DND-41 (cell line): ENCODE measurements at regions not wholly inside any gene's neighbourhood (a gene's known extent, or its start where the extent isn't known, plus 50 kb on each side); places are given as distances from the start of the nearest gene placed in this dataset.

Experiments
- ATAC-seq: fragments of 200-7000 bp; cut with Tn5 transposase; 3 replicates; pipeline ENCODE4 v1.9.1; 2021; ENCODE audit warnings: low read depth; ENCODE audit not compliant: insufficient read depth
- DNase-seq: peaks from one replicate; pipeline ENCODE4 v3.0.0-alpha.2; 2020
- H2AFZ ChIP-seq: 2 replicates; pipeline ENCODE4 v1.6.0; 2012; ENCODE audit warnings: low read depth, low read length
- H3K27ac ChIP-seq: 2 replicates; pipeline ENCODE4 v1.5.1; 2012; ENCODE audit warnings: low read length, inconsistent platforms
- H3K27me3 ChIP-seq: fragments of 200-600 bp; sonication (generic); 2 replicates; pipeline ENCODE4 v1.6.0; 2012; ENCODE audit warnings: low read length, mild to moderate bottlenecking, inconsistent platforms; ENCODE audit not compliant: insufficient read depth, poor library complexity
- H3K36me3 ChIP-seq: 2 replicates; pipeline ENCODE4 v1.5.1; 2012; ENCODE audit warnings: low read length, inconsistent platforms; ENCODE audit not compliant: insufficient read depth
- H3K4me1 ChIP-seq: 2 replicates; pipeline ENCODE4 v1.5.1; 2012; ENCODE audit warnings: mild to moderate bottlenecking, low read length; ENCODE audit not compliant: insufficient read depth
- H3K4me2 ChIP-seq: 2 replicates; pipeline ENCODE4 v1.6.0; 2012; ENCODE audit warnings: mild to moderate bottlenecking, moderate library complexity, low read length, inconsistent platforms; ENCODE audit not compliant: insufficient read depth
- H3K4me3 ChIP-seq, 2 experiments: fragments of 200-600 bp in 1 of 2; shearing (Covaris generic) in 1 of 2; 2 replicates each; pipeline ENCODE4 v1.5.1; 2012 to 2016; ENCODE audit warnings: inconsistent platforms in 2 of 2, low read length in 2 of 2, mild to moderate bottlenecking in 2 of 2, low read depth in 1 of 2, moderate library complexity in 1 of 2
- H3K79me2 ChIP-seq: 2 replicates; pipeline ENCODE4 v1.6.0; 2012; ENCODE audit warnings: low read length, inconsistent platforms; ENCODE audit not compliant: insufficient read depth
- H3K9ac ChIP-seq: 2 replicates; pipeline ENCODE4 v1.6.0; 2012; ENCODE audit warnings: low read depth, mild to moderate bottlenecking, inconsistent platforms, low read length, moderate library complexity
- H3K9me3 ChIP-seq: 2 replicates; pipeline ENCODE4 v1.5.1; 2012; ENCODE audit warnings: low read length, moderate library complexity, mild to moderate bottlenecking, inconsistent platforms; ENCODE audit not compliant: insufficient read depth, severe bottlenecking
- H4K20me1 ChIP-seq: 2 replicates; pipeline ENCODE4 v1.6.0; 2012; ENCODE audit warnings: low read length; ENCODE audit not compliant: insufficient read depth
- CTCF ChIP-seq: IDR thresholded peaks from 2 replicates; pipeline ENCODE4 v1.5.1; 2012; ENCODE audit warnings: borderline replicate concordance, low read length, moderate library complexity, mild to moderate bottlenecking; ENCODE audit not compliant: poor library complexity, severe bottlenecking; ENCODE audit errors: extremely low read depth
- EZH2 ChIP-seq: IDR thresholded peaks from 3 replicates; pipeline ENCODE4 v1.6.1; 2012; ENCODE audit warnings: borderline replicate concordance, low read depth, mild to moderate bottlenecking, moderate library complexity, low read length, inconsistent platforms; ENCODE audit not compliant: severe bottlenecking

- Histone ChIP-seq H3K4me1 (no peaks in the 10 kb centered on the region), H4K20me1 (no peaks in the 10 kb centered on the region), H3K79me2 (no peaks in the 10 kb centered on the region), H3K4me2 (no peak overlapping the region), H3K9ac (no peak overlapping the region), H3K4me3 (no peak overlapping the region), H2AFZ (no peak overlapping the region), H3K36me3 (no peaks in the 10 kb centered on the region), H3K27ac (no peak overlapping the region), H3K27me3 (no peaks in the 10 kb centered on the region), H3K9me3 (peaks cover under 1% of the 10 kb centered on the region)
- no peak for ATAC-seq
- no peak for DNase-seq
- no peak for TF ChIP-seq EZH2
- no peak for TF ChIP-seq CTCF
Observed at GRCh38 chr1:55334797-55335196, 119.6 kb upstream of the USP24 start.

GRCh38 chr1:55334160-55334559 lies 119.0 kb upstream of the USP24 start:
- TF ChIP-seq EZH2: no peak
- TF ChIP-seq CTCF: no peak
- Histone ChIP-seq H3K27ac (no peak overlapping the region), H3K9me3 (no peaks in the 10 kb centered on the region), H3K9ac (no peak overlapping the region), H4K20me1 (no peaks in the 10 kb centered on the region), H3K27me3 (no peaks in the 10 kb centered on the region), H3K4me3 (no peak overlapping the region), H3K79me2 (no peaks in the 10 kb centered on the region), H3K36me3 (no peaks in the 10 kb centered on the region), H3K4me1 (no peaks in the 10 kb centered on the region), H3K4me2 (no peak overlapping the region), H2AFZ (no peak overlapping the region)
- no peak for ATAC-seq
- DNase-seq: no peak

DNA sequence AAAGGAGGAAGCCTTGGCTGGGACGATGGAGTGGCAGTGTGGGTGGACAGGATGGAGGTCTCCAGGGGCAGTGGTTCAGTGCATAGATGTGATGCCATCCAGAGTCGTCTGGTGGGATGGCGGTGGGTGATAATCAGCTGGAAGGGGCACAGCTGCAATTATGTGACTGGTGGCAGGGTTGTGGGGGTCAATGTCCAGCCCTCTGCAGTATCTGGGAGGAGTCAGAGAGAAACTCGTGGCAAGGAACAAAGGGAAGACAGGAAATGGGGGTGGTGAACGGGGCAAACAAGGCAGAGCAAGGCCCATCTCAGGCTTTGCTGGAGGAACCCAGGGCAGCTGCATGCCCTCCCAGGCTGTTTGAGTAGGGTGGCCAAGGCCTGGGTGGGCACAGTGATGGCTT lies 118.3 kb upstream of the USP24 start:
- no peaks in the 10 kb centered on the region for H3K9me3 ChIP-seq
- no peak overlapping the region for H3K9ac ChIP-seq
- TF ChIP-seq EZH2 (no peak), CTCF (no peak)
- H4K20me1 ChIP-seq: no peaks in the 10 kb centered on the region
- H3K27ac ChIP-seq: no peak overlapping the region
- no peak overlapping the region for H2AFZ ChIP-seq
- no peak overlapping the region for H3K4me3 ChIP-seq
- no peaks in the 10 kb centered on the region for H3K27me3 ChIP-seq
- no peak overlapping the region for H3K4me2 ChIP-seq
- no peaks in the 10 kb centered on the region for H3K36me3 ChIP-seq
- DNase-seq (no peak), ATAC-seq (0 out of 3 replicates have a peak, but pooled peaks have one; percentile 33)
- no peaks in the 10 kb centered on the region for H3K79me2 ChIP-seq
- no peaks in the 10 kb centered on the region for H3K4me1 ChIP-seq

- Histone ChIP-seq H3K36me3 (no peaks in the 10 kb centered on the region), H3K79me2 (no peaks in the 10 kb centered on the region), H4K20me1 (no peaks in the 10 kb centered on the region), H3K27me3 (no peaks in the 10 kb centered on the region), H3K4me1 (no peaks in the 10 kb centered on the region), H3K9ac (no peak overlapping the region), H3K4me3 (no peak overlapping the region), H3K4me2 (no peak overlapping the region), H2AFZ (no peak overlapping the region), H3K27ac (no peak overlapping the region), H3K9me3 (no peaks in the 10 kb centered on the region)
- no peak for TF ChIP-seq CTCF
- no peak for TF ChIP-seq EZH2
- ATAC-seq: no peak
- no peak for DNase-seq
Observed at GRCh38 chr1:55331351-55331750, 116.2 kb upstream of the USP24 start.
